HG03135 (cell line): ENCODE measurements at regions not wholly inside any gene's neighbourhood (a gene's known extent, or its start where the extent isn't known, plus 50 kb on each side); places are given as distances from the start of the nearest gene placed in this dataset.

ENCODE experiments used
- ATAC-seq: cut with Tn5 transposase; IDR thresholded peaks from one replicate; pipeline ENCODE4 v1.9.1; 2021; ENCODE audit warnings: mild to moderate bottlenecking, moderate library complexity; ENCODE audit not compliant: unreplicated experiment

GRCh38 chr18:56186319-56186718 lies 452.1 kb downstream of the TXNL1 start:
- no peak for ATAC-seq

GRCh38 chr18:56185126-56185525 lies 453.3 kb downstream of the TXNL1 start:
- no peak for ATAC-seq

- no peak for ATAC-seq
Observed at GRCh38 chr18:56176751-56177150, 461.6 kb downstream of the TXNL1 start.

- ATAC-seq: no peak
Observed at GRCh38 chr18:56175330-56176001, 462.9 kb downstream of the TXNL1 start.

GRCh38 chr18:56173542-56174220 lies 464.7 kb downstream of the TXNL1 start:
- ATAC-seq: no peak

- no peak for ATAC-seq
Observed at GRCh38 chr18:56172527-56172926, 465.9 kb downstream of the TXNL1 start.

- no peak for ATAC-seq
Observed at GRCh38 chr18:56171848-56172247, 466.5 kb downstream of the TXNL1 start.

GRCh38 chr18:56168049-56168781 lies 470.2 kb downstream of the TXNL1 start:
- ATAC-seq: no peak

GRCh38 chr18:56167366-56167765 lies 471.0 kb downstream of the TXNL1 start:
- no peak for ATAC-seq

- no peak for ATAC-seq
Observed at GRCh38 chr18:56166914-56167313, 471.5 kb downstream of the TXNL1 start.

- no peak for ATAC-seq
Observed at GRCh38 chr18:56165601-56166355, 472.6 kb downstream of the TXNL1 start.

GRCh38 chr18:56162311-56163265 lies 475.8 kb downstream of the TXNL1 start:
- ATAC-seq: no peak

GRCh38 chr18:56161566-56162260 lies 476.7 kb downstream of the TXNL1 start:
- ATAC-seq: no peak

GRCh38 chr18:56158676-56159075 lies 479.7 kb downstream of the TXNL1 start:
- ATAC-seq: no peak

GRCh38 chr18:56157541-56157940 lies 480.9 kb downstream of the TXNL1 start:
- no peak for ATAC-seq

GRCh38 chr18:56152551-56153310 lies 485.7 kb downstream of the TXNL1 start:
- no peak for ATAC-seq

- no peak for ATAC-seq
Observed at GRCh38 chr18:56148373-56148772, 490.0 kb downstream of the TXNL1 start.

- ATAC-seq: no peak
Observed at GRCh38 chr18:56146565-56146964, 491.8 kb downstream of the TXNL1 start.

GRCh38 chr18:56142001-56142400 lies 496.4 kb downstream of the TXNL1 start:
- ATAC-seq: no peak
